Effector memory CD8-positive, alpha-beta T cell (primary cell): ENCODE measurements at regions not wholly inside any gene's neighbourhood (a gene's known extent, or its start where the extent isn't known, plus 50 kb on each side); places are given as distances from the start of the nearest gene placed in this dataset.
A peak's percentile ranks its signal among the peaks of the same experiment; 100 is the strongest.

ENCODE experiments used
- ATAC-seq: fragments of 150-1000 bp; cut with Tn5 transposase; replicated peaks from 2 replicates; pipeline ENCODE4 v1.10.0; 2021; ENCODE audit warnings: mild to moderate bottlenecking, moderate library complexity
- DNase-seq, 3 experiments: peaks; one replicate each; pipeline ENCODE4 v3.0.0; 2021
- H3K27ac Mint-ChIP-seq, 2 donors: one replicate each; pipeline ENCODE4 v1.8.0; 2022; ENCODE audit warnings: mild to moderate bottlenecking in 2 of 2, mixed read lengths in 2 of 2, moderate library complexity in 2 of 2
- H3K27me3 Mint-ChIP-seq, 2 donors: one replicate each; pipeline ENCODE4 v1.8.0; 2022; ENCODE audit warnings: mixed read lengths in 2 of 2
- H3K36me3 Mint-ChIP-seq: one replicate; pipeline ENCODE4 v1.8.0; 2022; ENCODE audit warnings: mild to moderate bottlenecking, moderate library complexity, mixed read lengths; ENCODE audit not compliant: insufficient read depth
- H3K4me1 Mint-ChIP-seq, 2 donors: one replicate each; pipeline ENCODE4 v1.8.0; 2022; ENCODE audit warnings: low read depth in 2 of 2, mixed read lengths in 2 of 2
- H3K4me3 Mint-ChIP-seq, 2 donors: one replicate each; pipeline ENCODE4 v1.8.0; 2022; ENCODE audit warnings: mild to moderate bottlenecking in 2 of 2, mixed read lengths in 2 of 2, moderate library complexity in 2 of 2
- H3K9me3 Mint-ChIP-seq, 2 donors: one replicate each; pipeline ENCODE4 v1.8.0; 2022; ENCODE audit warnings: mixed read lengths in 2 of 2

GRCh38 chr19:27793644-27794493 lies 1419.1 kb downstream of the UQCRFS1 start:
- no peaks in the 10 kb centered on the region for H3K27me3 Mint-ChIP-seq
- peak overlapping the region; percentile 82 to 90 for H3K4me3 Mint-ChIP-seq
- peaks cover 19% of the 10 kb centered on the region in 2 donors for H3K4me1 Mint-ChIP-seq
- H3K36me3 Mint-ChIP-seq, result peaks cover 15% of the 10 kb centered on the region
- no peaks in the 10 kb centered on the region for H3K9me3 Mint-ChIP-seq
- peak; percentile 83 to 88 (median 87) for DNase-seq
- peak; percentile 92 for ATAC-seq
- peak overlapping the region; percentile 84 to 91 for H3K27ac Mint-ChIP-seq

GRCh38 chr19:27793128-27793643 lies 1419.8 kb downstream of the UQCRFS1 start:
- H3K27me3 Mint-ChIP-seq, result no peaks in the 10 kb centered on the region
- peak; percentile 54 for ATAC-seq

GRCh38 chr19:27792576-27793127 lies 1420.3 kb downstream of the UQCRFS1 start:
- H3K36me3 Mint-ChIP-seq, result peaks cover 14% of the 10 kb centered on the region
- H3K9me3 Mint-ChIP-seq, result no peaks in the 10 kb centered on the region
- ATAC-seq (no peak), DNase-seq (no peak)
- H3K4me3 Mint-ChIP-seq, result peak overlapping the region; percentile 82 to 90
- H3K27me3 Mint-ChIP-seq, result no peaks in the 10 kb centered on the region
- H3K27ac Mint-ChIP-seq, result peak overlapping the region; percentile 84 to 91
- peaks cover 14 to 19% of the 10 kb centered on the region in 2 donors for H3K4me1 Mint-ChIP-seq

More at GRCh38 chr19:27793128-27793643, 1419.8 kb downstream of the UQCRFS1 start:
- Mint-ChIP-seq H3K27ac (peak overlapping the region; percentile 84 to 91), H3K4me1 (peaks cover 18 to 19% of the 10 kb centered on the region in 2 donors), H3K9me3 (no peaks in the 10 kb centered on the region), H3K36me3 (peaks cover 15% of the 10 kb centered on the region), H3K4me3 (peak overlapping the region; percentile 82 to 90)
- peak in 2 of 3 experiments; percentile 34 to 37 for DNase-seq

GRCh38 chr19:27780367-27781075 lies 1432.4 kb downstream of the UQCRFS1 start:
- Mint-ChIP-seq H3K36me3 (peaks cover 5% of the 10 kb centered on the region), H3K4me3 (no peak overlapping the region), H3K9me3 (peaks cover 0 to 36% of the 10 kb centered on the region in 2 donors), H3K27me3 (no peaks in the 10 kb centered on the region), H3K4me1 (peaks cover 0 to 2% of the 10 kb centered on the region in 2 donors), H3K27ac (no peak overlapping the region)
- ATAC-seq (no peak), DNase-seq (no peak)

GRCh38 chr19:27779954-27780353 lies 1433.0 kb downstream of the UQCRFS1 start:
- DNase-seq (no peak), ATAC-seq (no peak)
- H3K36me3 Mint-ChIP-seq, result peaks cover 5% of the 10 kb centered on the region
- H3K27me3 Mint-ChIP-seq, result no peaks in the 10 kb centered on the region
- no peaks in the 10 kb centered on the region for H3K4me1 Mint-ChIP-seq
- H3K4me3 Mint-ChIP-seq, result no peak overlapping the region
- peaks cover 0 to 41% of the 10 kb centered on the region in 2 donors for H3K9me3 Mint-ChIP-seq
- H3K27ac Mint-ChIP-seq, result no peak overlapping the region

GRCh38 chr19:27777726-27778125 lies 1435.2 kb downstream of the UQCRFS1 start:
- ATAC-seq (no peak), DNase-seq (no peak)
- Mint-ChIP-seq H3K36me3 (peaks cover 3% of the 10 kb centered on the region), H3K4me3 (no peak overlapping the region), H3K27ac (no peak overlapping the region), H3K27me3 (no peaks in the 10 kb centered on the region), H3K4me1 (no peaks in the 10 kb centered on the region), H3K9me3 (peaks cover 5 to 64% of the 10 kb centered on the region in 2 donors)

- Mint-ChIP-seq H3K4me3 (no peak overlapping the region), H3K27ac (no peak overlapping the region), H3K36me3 (peaks cover 3% of the 10 kb centered on the region), H3K9me3 (peaks cover 8 to 68% of the 10 kb centered on the region in 2 donors), H3K4me1 (no peaks in the 10 kb centered on the region), H3K27me3 (no peaks in the 10 kb centered on the region)
- DNase-seq (no peak), ATAC-seq (no peak)
Observed at GRCh38 chr19:27777242-27777641, 1435.7 kb downstream of the UQCRFS1 start.

GRCh38 chr19:27776524-27776923 lies 1436.4 kb downstream of the UQCRFS1 start:
- no peak for DNase-seq
- H3K27ac Mint-ChIP-seq, result no peak overlapping the region
- no peaks in the 10 kb centered on the region for H3K4me1 Mint-ChIP-seq
- no peak for ATAC-seq
- H3K36me3 Mint-ChIP-seq, result peaks cover 3% of the 10 kb centered on the region
- no peaks in the 10 kb centered on the region for H3K27me3 Mint-ChIP-seq
- H3K9me3 Mint-ChIP-seq, result peaks cover 8 to 76% of the 10 kb centered on the region in 2 donors
- H3K4me3 Mint-ChIP-seq, result no peak overlapping the region

GRCh38 chr19:27776020-27776419 lies 1436.9 kb downstream of the UQCRFS1 start:
- H3K36me3 Mint-ChIP-seq, result peaks cover 3% of the 10 kb centered on the region
- H3K27me3 Mint-ChIP-seq, result no peaks in the 10 kb centered on the region
- no peak overlapping the region for H3K27ac Mint-ChIP-seq
- no peak for DNase-seq
- no peaks in the 10 kb centered on the region for H3K4me1 Mint-ChIP-seq
- ATAC-seq, result no peak
- no peak overlapping the region for H3K4me3 Mint-ChIP-seq
- peaks cover 8 to 80% of the 10 kb centered on the region in 2 donors for H3K9me3 Mint-ChIP-seq

- no peaks in the 10 kb centered on the region for H3K4me1 Mint-ChIP-seq
- peaks cover 3% of the 10 kb centered on the region for H3K36me3 Mint-ChIP-seq
- H3K27ac Mint-ChIP-seq, result no peak overlapping the region
- peaks cover 8 to 83% of the 10 kb centered on the region in 2 donors for H3K9me3 Mint-ChIP-seq
- no peaks in the 10 kb centered on the region for H3K27me3 Mint-ChIP-seq
- no peak for DNase-seq
- ATAC-seq, result no peak
- no peak overlapping the region for H3K4me3 Mint-ChIP-seq
Observed at GRCh38 chr19:27775395-27775794, 1437.6 kb downstream of the UQCRFS1 start.

- DNase-seq (peak in 2 of 3 experiments; percentile 10 to 15), ATAC-seq (no peak)
- Mint-ChIP-seq H3K27ac (no peak overlapping the region), H3K36me3 (no peaks in the 10 kb centered on the region), H3K4me1 (no peaks in the 10 kb centered on the region), H3K9me3 (peaks cover 8 to 89% of the 10 kb centered on the region in 2 donors), H3K27me3 (no peaks in the 10 kb centered on the region), H3K4me3 (no peak overlapping the region)
Observed at GRCh38 chr19:27774827-27775226, 1438.1 kb downstream of the UQCRFS1 start.

- Mint-ChIP-seq H3K36me3 (no peaks in the 10 kb centered on the region), H3K4me3 (no peak overlapping the region), H3K27me3 (no peaks in the 10 kb centered on the region), H3K4me1 (no peaks in the 10 kb centered on the region), H3K9me3 (peaks cover 8 to 93% of the 10 kb centered on the region in 2 donors), H3K27ac (peak overlapping the region in 1 of 2 donors; percentile 21)
- no peak for DNase-seq
- ATAC-seq, result no peak
Observed at GRCh38 chr19:27774337-27774736, 1438.6 kb downstream of the UQCRFS1 start.

- Mint-ChIP-seq H3K27ac (no peak overlapping the region), H3K4me3 (no peak overlapping the region), H3K9me3 (peaks cover 8 to 93% of the 10 kb centered on the region in 2 donors), H3K27me3 (no peaks in the 10 kb centered on the region), H3K36me3 (no peaks in the 10 kb centered on the region), H3K4me1 (no peaks in the 10 kb centered on the region)
- no peak for DNase-seq
- ATAC-seq, result no peak
Observed at GRCh38 chr19:27773318-27774094, 1439.4 kb downstream of the UQCRFS1 start.
